ENCODE measurements at regions not wholly inside any gene's neighbourhood (a gene's known extent, or its start where the extent isn't known, plus 50 kb on each side); places are given as distances from the start of the nearest gene placed in this dataset.

GRCh38 chr2:38461470-38461869 is 84.4 kb upstream of the ATL2 start:
- no peak for TF ChIP-seq FOXM1 (IDR thresholded peaks at IDR 0.05; ENCODE audit: borderline replicate concordance)
- TF ChIP-seq FOXA1 (IDR thresholded peaks at IDR 0.05): no peak
- TF ChIP-seq TARDBP (IDR thresholded peaks at IDR 0.05): no peak
- TF ChIP-seq FOXK2 (IDR thresholded peaks at IDR 0.05): no peak
- no peak for TF ChIP-seq LEF1 (IDR thresholded peaks at IDR 0.05; ENCODE audit: borderline replicate concordance)
- no peak for TF ChIP-seq HDGF (IDR thresholded peaks at IDR 0.05; ENCODE audit: borderline replicate concordance)
- no peak for TF ChIP-seq L3MBTL2 (conservative IDR thresholded peaks at IDR 0.05)
- no peak for TF ChIP-seq SUZ12 (IDR thresholded peaks at IDR 0.05)
- TF ChIP-seq BHLHE40 (IDR thresholded peaks at IDR 0.05; ENCODE audit: borderline replicate concordance): no peak

Measured in HEK293T (cell line).